H1 (cell line): ENCODE measurements at regions not wholly inside any gene's neighbourhood (a gene's known extent, or its start where the extent isn't known, plus 50 kb on each side); places are given as distances from the start of the nearest gene placed in this dataset.

Experiments
- BRCA1 ChIP-seq: IDR thresholded peaks from 2 replicates; pipeline ENCODE4 v1.6.1; 2012; ENCODE audit warnings: low read depth, low read length, improper control_type of control experiment
- CTCF ChIP-seq, 3 experiments: IDR thresholded peaks; 1 replicate in 2 of 3; 2 replicates in 1 of 3; pipeline versions ENCODE4 v1.5.1 to v1.6.1; 2011; ENCODE audit warnings: low read length in 3 of 3, mild to moderate bottlenecking in 3 of 3, inconsistent platforms in 2 of 3, low read depth in 1 of 3, moderate library complexity in 1 of 3; ENCODE audit not compliant: insufficient read depth in 1 of 3; ENCODE audit errors: control extremely low read depth in 1 of 3
- EZH2 ChIP-seq: fragments of 200-600 bp; sonication (generic); IDR thresholded peaks from 2 replicates; pipeline ENCODE4 v1.7.1; 2012; ENCODE audit warnings: low read depth, mild to moderate bottlenecking, moderate library complexity, low read length, inconsistent platforms; ENCODE audit not compliant: severe bottlenecking
- JUND ChIP-seq: IDR thresholded peaks from 2 replicates; pipeline ENCODE4 v1.6.1; 2011; ENCODE audit warnings: mild to moderate bottlenecking, improper control_type of control experiment, low read length
- MAX ChIP-seq: IDR thresholded peaks from 2 replicates; pipeline ENCODE4 v1.6.1; 2012; ENCODE audit warnings: inconsistent platforms
- POLR2A ChIP-seq, 2 experiments: IDR thresholded peaks; 1 replicate in 1 of 2; 2 replicates in 1 of 2; pipeline ENCODE4 v1.6.1; 2011; ENCODE audit warnings: low read depth in 2 of 2, low read length in 2 of 2, mild to moderate bottlenecking in 2 of 2; ENCODE audit errors: control extremely low read depth in 1 of 2
- TEAD4 ChIP-seq: IDR thresholded peaks from 2 replicates; pipeline ENCODE4 v1.6.1; 2012; ENCODE audit warnings: low read depth, low read length, inconsistent platforms, mixed read lengths
- ZNF274 ChIP-seq: IDR thresholded peaks from 2 replicates; pipeline ENCODE4 v1.7.0; 2012; ENCODE audit warnings: low read length, borderline replicate concordance; ENCODE audit errors: extremely low read depth

GRCh38 chr16:48885471-48885870, 275.5 kb upstream of the N4BP1 start:
- TF ChIP-seq MAX: no peak
- TF ChIP-seq CTCF (IDR thresholded peaks at IDR 0.05; ENCODE audit: control extremely low read depth in 1 of 3, insufficient read depth in 1 of 3, low read depth in 1 of 3, low read length in 3 of 3): no peak
- TF ChIP-seq EZH2: no peak
- TF ChIP-seq POLR2A (IDR thresholded peaks at IDR 0.05; ENCODE audit: control extremely low read depth in 1 of 2, low read depth in 2 of 2, low read length in 2 of 2): no peak
- no peak for TF ChIP-seq JUND
- TF ChIP-seq ZNF274: no peak
- no peak for TF ChIP-seq TEAD4
- TF ChIP-seq BRCA1: no peak
